SK-N-SH (cell line): ENCODE measurements at regions not wholly inside any gene's neighbourhood (a gene's known extent, or its start where the extent isn't known, plus 50 kb on each side); places are given as distances from the start of the nearest gene placed in this dataset.

ENCODE experiments used
- CTCF ChIA-PET: fragments of 300-600, 350-600 bp; formaldehyde crosslinking; extraction: SDS; loops from one replicate; lab custom pipeline; 2021; lab: Yijun Ruan, JAX
- POLR2A ChIA-PET: fragments of 350-600 bp; sonication (Branson Sonifier 250); formaldehyde crosslinking; extraction: SDS; loops from one replicate; lab custom pipeline; 2020; ENCODE audit warnings: antibody characterized with exemption, inconsistent platforms; lab: Yijun Ruan, JAX
- DNase-seq: peaks from one replicate; pipeline ENCODE4 v3.0.0; 2012
- H2AFZ ChIP-seq: fragments of 200-600 bp; sonication (generic); 2 replicates; pipeline ENCODE4 v1.8.1; 2016; ENCODE audit warnings: antibody characterized with exemption, mild to moderate bottlenecking, low read depth
- H3F3A ChIP-seq: fragments of 200-600 bp; sonication (generic); replicated peaks from 2 replicates; pipeline ENCODE3; 2016; ENCODE audit warnings: antibody characterized with exemption, mild to moderate bottlenecking; ENCODE audit not compliant: insufficient read depth
- H3K27ac ChIP-seq, 2 experiments: fragments of 200-500 bp in 1 of 2; fragments of 200-600 bp in 1 of 2; sonication (Bioruptor generic) in 1 of 2; sonication (generic), shearing (Covaris generic) in 1 of 2; 2 replicates each; pipeline versions ENCODE4 v1.5.1 to v1.6.1; 2014 to 2016; ENCODE audit warnings: low read depth in 2 of 2, inconsistent platforms in 1 of 2, low read length in 1 of 2, mild to moderate bottlenecking in 1 of 2, mixed read lengths in 1 of 2
- H3K27me3 ChIP-seq: fragments of 200-600 bp; sonication (generic), shearing (Covaris generic); 2 replicates; pipeline ENCODE4 v1.6.1; 2016; ENCODE audit warnings: mixed run types; ENCODE audit not compliant: insufficient read depth
- H3K36me3 ChIP-seq, 2 experiments: fragments of 200-500 bp in 1 of 2; fragments of 200-600 bp in 1 of 2; sonication (Bioruptor generic) in 1 of 2; sonication (generic) in 1 of 2; replicated peaks in 1 of 2; 2 replicates each; pipeline versions ENCODE3 to v1.5.1; 2014 to 2016; ENCODE audit warnings: low read length in 1 of 2, mild to moderate bottlenecking in 1 of 2; ENCODE audit not compliant: insufficient read depth in 2 of 2, control insufficient read depth in 1 of 2
- H3K4me1 ChIP-seq, 2 experiments: fragments of 200-500 bp in 1 of 2; fragments of 200-600 bp in 1 of 2; sonication (Bioruptor generic) in 1 of 2; sonication (generic), shearing (Covaris generic) in 1 of 2; 2 replicates each; pipeline versions ENCODE4 v1.5.1 to v1.6.1; 2014 to 2016; ENCODE audit warnings: low read depth in 1 of 2, low read length in 1 of 2, mixed run types in 1 of 2; ENCODE audit not compliant: insufficient read depth in 2 of 2, control insufficient read depth in 1 of 2
- H3K4me2 ChIP-seq: fragments of 200-600 bp; sonication (generic), shearing (Covaris generic); 2 replicates; pipeline ENCODE4 v1.6.1; 2017; ENCODE audit warnings: mixed run types
- H3K4me3 ChIP-seq, 2 experiments: fragments of 200-500 bp in 1 of 2; fragments of 200-600 bp in 1 of 2; sonication (Bioruptor generic) in 1 of 2; sonication (generic), shearing (Covaris generic) in 1 of 2; 2 replicates each; pipeline versions ENCODE4 v1.5.1 to v1.8.1; 2014 to 2016; ENCODE audit warnings: low read depth in 2 of 2, inconsistent platforms in 1 of 2, low read length in 1 of 2, mild to moderate bottlenecking in 1 of 2, mixed read lengths in 1 of 2, moderate library complexity in 1 of 2
- H3K79me2 ChIP-seq: fragments of 200-600 bp; sonication (generic); 2 replicates; pipeline ENCODE4 v1.8.1; 2017; ENCODE audit warnings: mild to moderate bottlenecking; ENCODE audit not compliant: insufficient read depth
- H3K9ac ChIP-seq: fragments of 200-600 bp; sonication (generic); 2 replicates; pipeline ENCODE4 v1.6.1; 2017; ENCODE audit warnings: mixed run types
- H3K9me2 ChIP-seq: fragments of 200-600 bp; sonication (generic); 2 replicates; pipeline ENCODE4 v1.6.1; 2017; ENCODE audit warnings: mixed run types
- H3K9me3 ChIP-seq: fragments of 200-600 bp; sonication (generic); 2 replicates; pipeline ENCODE4 v1.6.1; 2017; ENCODE audit warnings: mixed run types, mild to moderate bottlenecking, moderate library complexity
- H4K20me1 ChIP-seq: fragments of 200-600 bp; sonication (generic); 2 replicates; pipeline ENCODE4 v1.6.1; 2017; ENCODE audit warnings: mild to moderate bottlenecking, mixed run types; ENCODE audit not compliant: insufficient read depth
- CHD2 ChIP-seq: fragments of 150-350 bp; IDR thresholded peaks from 2 replicates; pipeline ENCODE4 v1.6.1; 2018; ENCODE audit warnings: low read length; ENCODE audit not compliant: partially characterized antibody
- CTCF ChIP-seq: fragments of 200-600 bp; sonication (generic); IDR thresholded peaks from 2 replicates; pipeline ENCODE4 v1.6.1; 2017; ENCODE audit warnings: antibody characterized with exemption, mild to moderate bottlenecking, moderate library complexity
- FOSL2 ChIP-seq: IDR thresholded peaks from 2 replicates; pipeline ENCODE4 v1.4.0; 2012; ENCODE audit warnings: low read depth, mild to moderate bottlenecking, moderate library complexity, borderline replicate concordance
- GABPA ChIP-seq: IDR thresholded peaks from 2 replicates; pipeline ENCODE4 v1.4.0; 2012; ENCODE audit warnings: low read depth, mild to moderate bottlenecking
- GATA2 ChIP-seq: sonication (generic); formaldehyde crosslinking; IDR thresholded peaks from 2 replicates; pipeline ENCODE4 v1.5.0; 2020; ENCODE audit warnings: mild to moderate bottlenecking, missing genetic modification reagents
- JUND ChIP-seq: IDR thresholded peaks from 2 replicates; pipeline ENCODE4 v1.4.0; 2012
- MEF2A ChIP-seq: IDR thresholded peaks from 2 replicates; pipeline ENCODE4 v1.4.0; 2012; ENCODE audit warnings: low read depth, borderline replicate concordance
- MXI1 ChIP-seq: IDR thresholded peaks from 2 replicates; pipeline ENCODE4 v1.6.1; 2012; ENCODE audit warnings: mild to moderate bottlenecking, low read depth, low read length, improper control_type of control experiment
- NFIC ChIP-seq: IDR thresholded peaks from 2 replicates; pipeline ENCODE4 v1.4.0; 2012; ENCODE audit warnings: borderline replicate concordance
- POLR2AphosphoS5 ChIP-seq: IDR thresholded peaks from 2 replicates; pipeline ENCODE4 v1.6.1; 2012; ENCODE audit warnings: low read depth, low read length
- RAD21 ChIP-seq: IDR thresholded peaks from 2 replicates; pipeline ENCODE4 v1.6.1; 2012; ENCODE audit warnings: mild to moderate bottlenecking, low read length
- RCOR1 ChIP-seq: fragments of 150-350 bp; IDR thresholded peaks from 2 replicates; pipeline ENCODE4 v1.6.1; 2017; ENCODE audit warnings: antibody characterized with exemption, low read length
- REST ChIP-seq: IDR thresholded peaks from 2 replicates; pipeline ENCODE4 v1.6.1; 2012; ENCODE audit warnings: mild to moderate bottlenecking, low read depth, low read length, moderate library complexity
- TEAD4 ChIP-seq: IDR thresholded peaks from 2 replicates; pipeline ENCODE4 v1.4.0; 2012; ENCODE audit warnings: mild to moderate bottlenecking, borderline replicate concordance; ENCODE audit not compliant: insufficient read depth
- YY1 ChIP-seq: IDR thresholded peaks from 2 replicates; pipeline ENCODE4 v1.4.0; 2012; ENCODE audit warnings: low read depth, mild to moderate bottlenecking
- WGBS: methylation state at CpG from one replicate; pipeline ENCODE4 v1.1.6; 2017; ENCODE audit warnings: low lambda C conversion rate; 5-methylcytosine and 5-hydroxymethylcytosine counted together
- TF ChIP-seq, protein P1 (sequence below): IDR thresholded peaks from 2 replicates; pipeline ENCODE4 v1.4.0; 2012; ENCODE audit warnings: low read depth
- TF ChIP-seq, protein P2 (sequence below): IDR thresholded peaks from 2 replicates; pipeline ENCODE4; 2012

GRCh38 chr14:105857220-105857825 lies 330.9 kb downstream of the TMEM121 start:
- Histone ChIP-seq H3K4me2 (no peak overlapping the region), H4K20me1 (no peaks in the 10 kb centered on the region), H2AFZ (no peak overlapping the region), H3K9me3 (peaks cover 7% of the 10 kb centered on the region; the same call in 1 of the 2 replicates), H3K36me3 (no peaks in the 10 kb centered on the region), H3K27me3 (no peaks in the 10 kb centered on the region), H3K4me3 (no peak overlapping the region), H3F3A (no peaks in the 10 kb centered on the region), H3K9me2 (no peaks in the 10 kb centered on the region)
- 0% methylated on average over 1 of the region's 1 CpG for WGBS
- POLR2A ChIA-PET, result interaction anchor here (1.1 to 1.2 kb wide), 2 partner anchors 33 to 51 kb away, joined by 3 to 5 read pairs; no protein-coding TSS in a partner anchor
- no peak for DNase-seq
- TF ChIP-seq, protein P1, sequence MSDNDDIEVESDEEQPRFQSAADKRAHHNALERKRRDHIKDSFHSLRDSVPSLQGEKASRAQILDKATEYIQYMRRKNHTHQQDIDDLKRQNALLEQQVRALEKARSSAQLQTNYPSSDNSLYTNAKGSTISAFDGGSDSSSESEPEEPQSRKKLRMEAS, result no peak
- TF ChIP-seq RCOR1 (no peak), YY1 (no peak), FOSL2 (no peak), CTCF (no peak), MXI1 (no peak), MEF2A (no peak), GATA2 (CRISPR knock-in tag) (no peak), GABPA (no peak)
- TF ChIP-seq, protein P2, sequence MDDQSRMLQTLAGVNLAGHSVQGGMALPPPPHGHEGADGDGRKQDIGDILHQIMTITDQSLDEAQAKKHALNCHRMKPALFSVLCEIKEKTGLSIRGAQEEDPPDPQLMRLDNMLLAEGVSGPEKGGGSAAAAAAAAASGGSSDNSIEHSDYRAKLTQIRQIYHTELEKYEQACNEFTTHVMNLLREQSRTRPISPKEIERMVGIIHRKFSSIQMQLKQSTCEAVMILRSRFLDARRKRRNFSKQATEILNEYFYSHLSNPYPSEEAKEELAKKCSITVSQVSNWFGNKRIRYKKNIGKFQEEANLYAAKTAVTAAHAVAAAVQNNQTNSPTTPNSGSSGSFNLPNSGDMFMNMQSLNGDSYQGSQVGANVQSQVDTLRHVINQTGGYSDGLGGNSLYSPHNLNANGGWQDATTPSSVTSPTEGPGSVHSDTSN, result no peak
- TF ChIP-seq, all 33 proteins: peak for 0
- H3K27ac ChIP-seq, result no peak overlapping the region
- no peaks in the 10 kb centered on the region for H3K79me2 ChIP-seq
- H3K9ac ChIP-seq, result no peak overlapping the region
- CTCF ChIA-PET, result no interaction called here
- peaks cover 0 to 22% of the 10 kb centered on the region in 2 experiments; a peak in 1 of 4 replicates for H3K4me1 ChIP-seq

- H3F3A ChIP-seq, result no peaks in the 10 kb centered on the region
- TF ChIP-seq JUND (no peak), GABPA (no peak), YY1 (no peak), NFIC (no peak), POLR2AphosphoS5 (no peak), CHD2 (no peak), REST (no peak), TEAD4 (no peak), RAD21 (no peak), FOSL2 (no peak)
- TF ChIP-seq, protein P1, result no peak
- TF ChIP-seq, protein P2, result no peak
- TF ChIP-seq, all 33 proteins: peak for 0
- Histone ChIP-seq H3K4me2 (no peak overlapping the region), H3K4me3 (no peak overlapping the region), H3K27ac (no peak overlapping the region), H4K20me1 (no peaks in the 10 kb centered on the region), H3K9me2 (no peaks in the 10 kb centered on the region), H3K9me3 (peaks cover 7% of the 10 kb centered on the region; the same call in 1 of the 2 replicates), H2AFZ (no peak overlapping the region), H3K36me3 (no peaks in the 10 kb centered on the region), H3K4me1 (peaks cover 0 to 15% of the 10 kb centered on the region in 2 experiments; a peak in 1 of 4 replicates), H3K79me2 (no peaks in the 10 kb centered on the region), H3K27me3 (no peaks in the 10 kb centered on the region), H3K9ac (no peak overlapping the region)
- no peak for DNase-seq
- POLR2A ChIA-PET, result interaction anchor here (1.2 to 2.4 kb wide), 2 partner anchors 22 to 32 kb away, joined by 5 to 7 read pairs; no protein-coding TSS in a partner anchor
- 40% methylated on average over 2 of the region's 9 CpGs for WGBS
- CTCF ChIA-PET, result no interaction called here
Observed at GRCh38 chr14:105857826-105858675, 331.7 kb downstream of the TMEM121 start.
